H1 (cell line): ENCODE measurements at regions not wholly inside any gene's neighbourhood (a gene's known extent, or its start where the extent isn't known, plus 50 kb on each side); places are given as distances from the start of the nearest gene placed in this dataset.

Experiments used
- ASH2L ChIP-seq: fragments of 200-600, 300-600 bp; sonication (generic); IDR thresholded peaks from one replicate; pipeline ENCODE4 v1.7.1; 2017; ENCODE audit warnings: low read length
- GABPA ChIP-seq: IDR thresholded peaks from 2 replicates; pipeline ENCODE4 v1.6.1; 2011; ENCODE audit warnings: mild to moderate bottlenecking, low read length, moderate library complexity, borderline replicate concordance; ENCODE audit not compliant: insufficient read depth
- KDM5A ChIP-seq: fragments of 200-600 bp; IDR thresholded peaks from 2 replicates; pipeline ENCODE4 v1.7.1; 2012; ENCODE audit warnings: mild to moderate bottlenecking, low read length, inconsistent platforms, mixed read lengths
- NRF1 ChIP-seq: IDR thresholded peaks from 2 replicates; pipeline ENCODE4 v1.6.1; 2011; ENCODE audit warnings: mild to moderate bottlenecking, low read depth, low read length, improper control_type of control experiment
- RXRA ChIP-seq: IDR thresholded peaks from 2 replicates; pipeline ENCODE4 v1.6.1; 2011; ENCODE audit warnings: low read depth, mild to moderate bottlenecking, low read length, moderate library complexity; ENCODE audit not compliant: insufficient read depth
- SAP30 ChIP-seq: fragments of 300-600 bp; sonication (generic); IDR thresholded peaks from 2 replicates; pipeline ENCODE4 v1.7.1; 2012; ENCODE audit warnings: low read length, moderate library complexity, mild to moderate bottlenecking, inconsistent platforms; ENCODE audit not compliant: insufficient read depth, insufficient replicate concordance

DNA sequence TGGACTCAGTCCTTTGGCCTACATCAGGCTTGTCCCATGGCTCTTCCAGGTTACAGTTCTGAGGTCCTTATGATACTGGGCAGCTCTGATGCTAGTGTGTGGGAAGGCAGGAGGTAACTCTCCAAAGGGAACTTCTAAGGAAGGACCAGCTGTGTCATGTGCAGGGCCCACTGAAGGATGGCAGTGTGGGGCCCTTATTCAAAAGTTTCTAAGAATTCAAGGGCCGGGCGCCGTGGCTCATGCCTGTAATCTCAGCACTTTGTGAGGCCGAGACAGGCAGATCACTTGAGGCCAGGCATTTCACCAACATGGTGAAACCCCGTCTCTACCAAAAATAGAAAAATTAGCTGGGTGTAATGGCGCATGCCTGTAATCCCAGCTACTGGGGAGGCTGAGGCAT, 254.2 kb upstream of the HABP2 start (continued):
- TF ChIP-seq KDM5A (no peak), NRF1 (no peak), GABPA (no peak), SAP30 (no peak), RXRA (no peak), ASH2L (no peak)
